ENCODE measurements at regions not wholly inside any gene's neighbourhood (a gene's known extent, or its start where the extent isn't known, plus 50 kb on each side); places are given as distances from the start of the nearest gene placed in this dataset.
"Not testable (repeated sequence)": the region's sequence is repeated elsewhere in the genome, so short reads cannot be mapped to it uniquely, and the experiment has no call there.

GRCh38 chr4:120261117-120261516 is 194.5 kb upstream of the MAD2L1 start:
- H3K4me3 ChIP-seq, result no peak overlapping the region
- H3K27ac ChIP-seq, result no peak overlapping the region
- TF ChIP-seq FOXP2 (optimal IDR thresholded peaks at IDR 0.05; ENCODE audit: control extremely low read depth, extremely low read length, insufficient read depth) (no peak), POLR2AphosphoS5 (IDR thresholded peaks at IDR 0.05; ENCODE audit: borderline replicate concordance, low read depth, low read length) (no peak), EZH2 (IDR thresholded peaks at IDR 0.05) (no peak)
- H3K36me3 ChIP-seq (ENCODE audit: insufficient read depth, low read length), result no peaks in the 10 kb centered on the region
- no peaks in the 10 kb centered on the region for H3K9me3 ChIP-seq (ENCODE audit: low read depth, low read length)
- no peak for DNase-seq (ENCODE audit: low read depth, low spot score)
- no peak overlapping the region for H3K9ac ChIP-seq (ENCODE audit: insufficient read length)

GRCh38 chr4:120256112-120256775 is 189.6 kb upstream of the MAD2L1 start:
- H3K9ac ChIP-seq (ENCODE audit: insufficient read length); H3K4me3 ChIP-seq; H3K9me3 ChIP-seq (ENCODE audit: low read depth, low read length); DNase-seq (ENCODE audit: low read depth, low spot score); H3K36me3 ChIP-seq (ENCODE audit: insufficient read depth, low read length); H3K27ac ChIP-seq: not testable (repeated sequence)

GRCh38 chr4:120238277-120238973 is 171.8 kb upstream of the MAD2L1 start:
- H3K9me3 ChIP-seq (ENCODE audit: low read depth, low read length), result no peaks in the 10 kb centered on the region
- no peak overlapping the region for H3K4me3 ChIP-seq
- H3K9ac ChIP-seq (ENCODE audit: insufficient read length), result no peak overlapping the region
- TF ChIP-seq POLR2AphosphoS5 (IDR thresholded peaks at IDR 0.05; ENCODE audit: borderline replicate concordance, low read depth, low read length) (no peak), EZH2 (IDR thresholded peaks at IDR 0.05) (no peak), FOXP2 (optimal IDR thresholded peaks at IDR 0.05; ENCODE audit: control extremely low read depth, extremely low read length, insufficient read depth) (no peak)
- H3K36me3 ChIP-seq (ENCODE audit: insufficient read depth, low read length), result no peaks in the 10 kb centered on the region
- no peak overlapping the region for H3K27ac ChIP-seq
- no peak for DNase-seq (ENCODE audit: low read depth, low spot score)

- no peak overlapping the region for H3K27ac ChIP-seq
- no peak overlapping the region for H3K9ac ChIP-seq (ENCODE audit: insufficient read length)
- no peaks in the 10 kb centered on the region for H3K9me3 ChIP-seq (ENCODE audit: low read depth, low read length)
- TF ChIP-seq POLR2AphosphoS5 (IDR thresholded peaks at IDR 0.05; ENCODE audit: borderline replicate concordance, low read depth, low read length) (no peak), FOXP2 (optimal IDR thresholded peaks at IDR 0.05; ENCODE audit: control extremely low read depth, extremely low read length, insufficient read depth) (no peak), EZH2 (IDR thresholded peaks at IDR 0.05) (no peak)
- no peak overlapping the region for H3K4me3 ChIP-seq
- no peak for DNase-seq (ENCODE audit: low read depth, low spot score)
- H3K36me3 ChIP-seq (ENCODE audit: insufficient read depth, low read length), result no peaks in the 10 kb centered on the region
Observed at GRCh38 chr4:120236873-120237272, 170.2 kb upstream of the MAD2L1 start.

- H3K4me3 ChIP-seq, result no peak overlapping the region
Observed at GRCh38 chr4:120232050-120232449, 165.4 kb upstream of the MAD2L1 start.

GRCh38 chr4:120228086-120228485 is 161.4 kb upstream of the MAD2L1 start:
- DNase-seq (ENCODE audit: low read depth, low spot score), result no peak
- H3K27ac ChIP-seq, result no peak overlapping the region
- no peaks in the 10 kb centered on the region for H3K36me3 ChIP-seq (ENCODE audit: insufficient read depth, low read length)
- H3K9ac ChIP-seq (ENCODE audit: insufficient read length), result no peak overlapping the region
- no peak overlapping the region for H3K4me3 ChIP-seq
- TF ChIP-seq FOXP2 (optimal IDR thresholded peaks at IDR 0.05; ENCODE audit: control extremely low read depth, extremely low read length, insufficient read depth), result no peak
- no peak for TF ChIP-seq EZH2 (IDR thresholded peaks at IDR 0.05)
- TF ChIP-seq POLR2AphosphoS5 (IDR thresholded peaks at IDR 0.05; ENCODE audit: borderline replicate concordance, low read depth, low read length), result no peak
- H3K9me3 ChIP-seq (ENCODE audit: low read depth, low read length), result no peaks in the 10 kb centered on the region

More at GRCh38 chr4:120232050-120232449, 165.4 kb upstream of the MAD2L1 start:
- TF ChIP-seq EZH2 (IDR thresholded peaks at IDR 0.05) (no peak), POLR2AphosphoS5 (IDR thresholded peaks at IDR 0.05; ENCODE audit: borderline replicate concordance, low read depth, low read length) (no peak), FOXP2 (optimal IDR thresholded peaks at IDR 0.05; ENCODE audit: control extremely low read depth, extremely low read length, insufficient read depth) (no peak)
- no peak for DNase-seq (ENCODE audit: low read depth, low spot score)
- H3K27ac ChIP-seq, result no peak overlapping the region
- H3K9me3 ChIP-seq (ENCODE audit: low read depth, low read length), result no peaks in the 10 kb centered on the region
- no peaks in the 10 kb centered on the region for H3K36me3 ChIP-seq (ENCODE audit: insufficient read depth, low read length)
- H3K9ac ChIP-seq (ENCODE audit: insufficient read length), result no peak overlapping the region

- no peak for DNase-seq (ENCODE audit: low read depth, low spot score)
- Histone ChIP-seq H3K4me3 (no peak overlapping the region), H3K9ac (ENCODE audit: insufficient read length) (no peak overlapping the region), H3K36me3 (ENCODE audit: insufficient read depth, low read length) (no peaks in the 10 kb centered on the region), H3K27ac (no peak overlapping the region), H3K9me3 (ENCODE audit: low read depth, low read length) (no peaks in the 10 kb centered on the region)
- TF ChIP-seq FOXP2 (optimal IDR thresholded peaks at IDR 0.05; ENCODE audit: control extremely low read depth, extremely low read length, insufficient read depth) (no peak), POLR2AphosphoS5 (IDR thresholded peaks at IDR 0.05; ENCODE audit: borderline replicate concordance, low read depth, low read length) (no peak), EZH2 (IDR thresholded peaks at IDR 0.05) (no peak)
Observed at GRCh38 chr4:120227554-120227953, 160.9 kb upstream of the MAD2L1 start.

- no peak for DNase-seq (ENCODE audit: low read depth, low spot score)
- no peak overlapping the region for H3K9ac ChIP-seq (ENCODE audit: insufficient read length)
- no peak overlapping the region for H3K27ac ChIP-seq
- H3K9me3 ChIP-seq (ENCODE audit: low read depth, low read length), result no peaks in the 10 kb centered on the region
- no peak for TF ChIP-seq FOXP2 (optimal IDR thresholded peaks at IDR 0.05; ENCODE audit: control extremely low read depth, extremely low read length, insufficient read depth)
- no peaks in the 10 kb centered on the region for H3K36me3 ChIP-seq (ENCODE audit: insufficient read depth, low read length)
- H3K4me3 ChIP-seq, result no peak overlapping the region
Observed at GRCh38 chr4:120225527-120225926, 158.9 kb upstream of the MAD2L1 start.

GRCh38 chr4:120218981-120219380 is 152.3 kb upstream of the MAD2L1 start:
- no peak overlapping the region for H3K4me3 ChIP-seq
- no peaks in the 10 kb centered on the region for H3K36me3 ChIP-seq (ENCODE audit: insufficient read depth, low read length)
- no peak overlapping the region for H3K9ac ChIP-seq (ENCODE audit: insufficient read length)
- H3K27ac ChIP-seq, result no peak overlapping the region
- TF ChIP-seq EZH2 (IDR thresholded peaks at IDR 0.05) (no peak), FOXP2 (optimal IDR thresholded peaks at IDR 0.05; ENCODE audit: control extremely low read depth, extremely low read length, insufficient read depth) (no peak), POLR2AphosphoS5 (IDR thresholded peaks at IDR 0.05; ENCODE audit: borderline replicate concordance, low read depth, low read length) (no peak)
- no peak for DNase-seq (ENCODE audit: low read depth, low spot score)
- H3K9me3 ChIP-seq (ENCODE audit: low read depth, low read length), result no peaks in the 10 kb centered on the region
